T-helper 1 cell treated with Interleukin-12 subunit alpha and Interleukin-12 subunit beta and Interleukin-4 antibody, amounts not matched to agents 30 ng/mL and 1 ng/mL, for 36 hours (primary cell): ENCODE measurements at regions not wholly inside any gene's neighbourhood (a gene's known extent, or its start where the extent isn't known, plus 50 kb on each side); places are given as distances from the start of the nearest gene placed in this dataset.

Experiments
- intact Hi-C: fragments of 100-400 bp; cut with micrococcal nuclease; formaldehyde crosslinking; loops from one replicate; pipeline ENCODE4 v1.15.1; 2024

DNA sequence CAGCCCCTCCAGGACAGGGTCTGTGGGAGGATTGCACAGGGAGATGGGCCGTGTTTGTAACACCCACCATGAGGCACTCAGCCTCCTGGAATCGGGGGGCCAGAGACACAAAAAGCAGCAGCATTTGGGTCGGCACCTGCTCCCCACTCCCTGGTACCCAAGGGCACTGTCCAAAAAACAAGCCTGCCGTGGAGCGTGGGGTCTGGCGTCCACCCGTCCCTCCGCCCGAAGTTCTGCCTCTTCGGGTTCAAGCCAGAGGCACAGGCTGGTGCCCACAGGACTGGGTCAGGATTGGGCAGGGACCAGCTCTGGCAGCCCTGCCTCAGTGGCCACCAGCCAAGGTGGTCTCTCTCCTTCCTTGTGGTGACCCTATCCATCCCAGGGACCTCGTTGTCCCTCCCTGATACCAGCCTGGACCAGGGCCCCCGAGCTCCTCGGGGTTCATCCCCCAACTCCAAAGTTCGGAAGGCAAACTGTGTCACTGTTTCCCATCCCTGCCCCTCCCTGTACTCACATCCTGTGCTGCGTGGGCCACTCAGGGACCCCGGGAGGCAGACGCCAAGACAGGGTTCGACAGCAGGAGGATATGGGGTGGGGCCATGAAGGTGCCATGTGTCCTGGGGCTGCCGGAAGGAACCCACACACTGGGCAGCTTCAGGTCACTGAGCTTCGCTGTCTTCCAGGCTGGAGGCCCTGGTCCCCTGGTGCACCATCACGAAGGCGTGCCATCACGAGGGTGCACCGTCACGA lies 126.0 kb upstream of the HDAC4 start:
- intact Hi-C loops = no loop called here

DNA sequence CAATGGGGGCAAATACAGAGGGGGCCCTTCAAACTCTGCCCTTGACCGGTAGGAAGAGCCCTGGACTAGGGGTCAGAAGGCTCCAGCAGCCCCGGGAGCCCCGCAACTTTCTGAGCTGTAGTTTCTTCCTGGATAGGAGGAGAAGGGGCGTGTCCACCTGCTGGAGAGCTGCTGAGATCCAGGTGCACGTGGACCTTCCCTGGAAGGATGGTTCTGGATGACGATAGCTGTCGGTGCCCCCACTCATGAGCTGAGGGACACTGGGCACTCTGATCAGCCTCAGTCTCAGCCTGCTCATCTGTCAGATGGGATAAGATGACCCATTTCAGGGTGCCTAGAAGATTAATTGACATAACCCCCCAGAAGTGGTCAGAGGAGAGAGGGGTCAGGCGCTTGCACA lies 125.2 kb upstream of the HDAC4 start:
- intact Hi-C loops = no loop called here

DNA sequence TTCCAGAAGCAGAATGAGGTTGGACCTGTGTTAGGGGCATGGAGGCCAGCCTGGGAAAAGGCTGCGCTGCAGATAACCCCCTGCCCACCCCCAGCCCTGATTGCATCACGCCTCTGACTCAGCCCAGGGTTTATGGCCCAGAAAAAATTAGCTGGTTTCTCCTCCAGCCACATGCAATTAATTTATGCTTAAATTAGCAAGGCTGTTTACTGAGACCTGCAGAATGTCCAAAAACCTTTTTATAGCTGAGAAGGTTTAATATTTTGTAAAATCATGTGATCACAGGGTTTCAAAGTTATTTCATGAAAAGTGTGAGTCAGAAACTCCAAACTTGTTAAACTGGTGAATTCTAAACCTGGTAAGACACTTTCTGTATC lies 123.1 kb upstream of the HDAC4 start:
- intact Hi-C loops = no loop called here

DNA sequence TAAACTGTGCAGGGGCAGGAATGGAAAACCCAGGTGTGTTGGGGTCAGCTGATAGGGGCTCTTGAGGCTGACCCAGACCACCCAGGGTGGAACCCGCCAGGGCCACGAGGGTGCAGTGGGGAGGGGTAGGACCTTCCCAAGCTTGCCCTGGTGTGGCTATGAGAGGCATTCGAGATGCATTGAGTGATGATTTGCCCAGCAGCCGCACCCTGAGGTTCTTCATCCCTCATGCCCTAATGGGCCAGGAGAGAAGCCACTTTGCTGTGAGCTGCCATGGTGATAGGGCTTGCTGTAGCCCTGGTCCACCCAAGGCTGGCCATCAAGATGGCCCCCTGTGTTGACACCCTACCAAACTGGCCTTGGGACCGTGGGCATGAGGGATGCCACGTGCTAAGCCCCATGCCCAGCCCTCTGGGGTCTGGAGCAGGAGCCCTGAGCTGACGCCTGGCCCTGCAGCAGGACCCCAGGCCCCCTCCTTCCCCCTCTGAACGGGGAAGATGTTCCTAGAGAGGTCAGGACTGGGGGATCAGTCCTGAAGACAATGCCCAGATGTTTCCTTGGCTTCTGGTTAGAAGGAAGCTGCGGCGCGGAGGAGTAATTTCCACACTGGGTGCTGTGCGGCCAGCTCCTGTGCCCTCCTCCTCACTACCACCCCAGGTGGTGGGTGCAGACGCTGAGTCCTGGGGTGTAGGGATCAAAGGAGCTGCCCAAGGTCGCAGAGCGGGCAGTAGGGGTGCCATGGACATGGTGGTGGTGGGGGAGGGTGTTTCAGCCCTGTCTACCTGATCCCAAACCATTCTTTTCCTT lies 122.5 kb upstream of the HDAC4 start:
- intact Hi-C loops = no loop called here

DNA sequence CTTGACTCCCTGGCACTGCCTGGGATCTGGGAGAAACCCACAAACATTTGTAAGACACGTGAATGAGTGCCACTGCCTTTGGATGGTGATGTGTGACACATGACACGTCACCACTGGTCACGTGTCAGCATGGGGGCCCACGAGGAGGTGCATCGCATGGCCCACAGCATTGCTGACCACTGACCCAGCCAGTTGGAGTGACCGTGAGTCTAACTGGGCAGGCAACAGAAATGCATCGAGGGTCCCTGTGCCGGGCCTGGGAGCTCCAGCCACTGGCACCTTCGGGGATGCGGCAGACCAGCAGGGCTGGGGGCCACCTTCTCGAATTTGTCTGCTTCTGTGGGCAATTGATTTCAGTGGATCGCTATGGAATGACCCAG lies 121.9 kb upstream of the HDAC4 start:
- intact Hi-C loops = no loop called here

DNA sequence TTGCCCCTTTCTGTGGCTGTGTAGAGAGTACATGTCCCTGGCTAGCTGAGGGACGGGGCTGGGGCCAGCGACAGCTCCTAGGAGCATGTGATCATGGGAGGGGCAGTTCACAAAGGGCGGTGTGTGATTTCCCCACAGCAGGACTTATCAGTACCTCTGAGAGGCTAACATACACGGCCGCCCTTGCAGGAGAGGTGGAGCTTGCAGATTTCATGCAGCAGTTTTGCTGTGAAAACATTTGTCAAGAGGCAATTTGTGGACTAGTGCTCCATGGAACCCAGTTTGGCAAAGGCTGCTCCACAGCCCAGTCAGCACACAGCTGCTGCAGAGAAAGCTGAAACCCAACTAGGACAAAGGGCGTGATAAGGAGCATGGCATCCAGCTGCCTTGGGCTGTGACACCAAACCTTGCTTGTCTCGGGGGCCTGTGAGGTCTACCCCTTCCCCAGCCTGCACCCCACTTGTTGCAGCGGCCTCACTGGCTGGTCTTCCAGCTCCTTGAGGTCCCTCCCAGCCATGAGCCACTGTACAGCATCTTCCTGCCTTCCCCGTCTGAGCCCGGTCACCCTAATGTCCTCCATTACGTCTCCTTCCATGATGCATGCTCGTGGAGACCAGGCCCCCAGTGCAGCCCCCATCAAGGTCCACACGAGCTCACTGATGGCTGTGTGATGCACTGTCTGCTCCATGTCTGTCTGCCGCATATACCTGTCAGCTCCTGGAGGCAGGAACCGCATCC lies 121.4 kb upstream of the HDAC4 start:
- intact Hi-C loops = no loop called here

DNA sequence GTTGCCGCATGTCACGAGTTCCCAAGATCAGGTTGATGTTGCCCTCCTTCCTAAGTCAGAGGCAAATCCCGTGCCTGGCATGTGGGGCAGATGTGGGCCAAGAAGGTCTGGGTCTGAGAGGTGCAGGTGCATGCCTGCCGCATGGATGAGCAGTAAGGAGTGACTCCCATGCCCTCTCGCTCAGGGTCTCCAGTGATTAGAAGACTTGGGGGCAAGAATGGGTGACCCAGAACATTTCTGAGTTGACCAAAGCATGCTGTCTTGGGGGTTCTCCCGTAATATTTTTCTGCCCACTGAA lies 120.6 kb upstream of the HDAC4 start:
- intact Hi-C loops = no loop called here

DNA sequence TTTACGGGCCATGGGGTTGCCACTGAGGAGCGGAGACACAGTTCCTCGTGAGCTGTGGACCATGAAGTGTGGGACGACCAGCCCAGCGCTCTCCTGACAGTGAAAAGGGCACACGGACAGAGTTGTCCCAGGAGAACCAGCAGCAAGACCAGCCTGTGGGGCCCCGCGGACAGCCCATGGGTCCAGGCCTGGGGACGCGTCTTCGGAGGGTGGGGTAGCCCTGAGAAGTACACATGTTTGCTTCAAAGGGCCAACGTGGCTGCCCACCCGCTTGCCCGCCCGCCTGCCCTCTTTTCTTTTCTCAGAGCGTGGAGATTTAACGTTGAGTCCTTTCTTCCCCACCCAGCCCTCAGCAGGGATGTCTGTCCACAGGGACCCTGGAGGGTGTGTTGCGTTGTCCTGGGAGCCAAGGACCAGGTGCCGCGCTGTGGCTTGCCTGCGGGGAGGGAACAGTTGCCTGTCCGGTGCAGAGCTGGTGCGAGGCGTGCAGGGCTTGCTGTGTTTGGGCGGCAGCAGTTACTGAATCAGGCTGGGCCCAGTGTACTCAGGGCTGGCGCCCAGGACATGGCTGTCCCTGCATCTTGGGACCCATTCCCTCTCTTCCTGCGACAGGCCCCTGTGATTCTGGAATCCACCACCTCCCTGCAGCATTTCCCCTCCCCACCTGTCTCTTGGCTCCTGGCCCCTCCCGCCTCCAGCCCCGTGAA lies 120.1 kb upstream of the HDAC4 start:
- intact Hi-C loops = no loop called here

DNA sequence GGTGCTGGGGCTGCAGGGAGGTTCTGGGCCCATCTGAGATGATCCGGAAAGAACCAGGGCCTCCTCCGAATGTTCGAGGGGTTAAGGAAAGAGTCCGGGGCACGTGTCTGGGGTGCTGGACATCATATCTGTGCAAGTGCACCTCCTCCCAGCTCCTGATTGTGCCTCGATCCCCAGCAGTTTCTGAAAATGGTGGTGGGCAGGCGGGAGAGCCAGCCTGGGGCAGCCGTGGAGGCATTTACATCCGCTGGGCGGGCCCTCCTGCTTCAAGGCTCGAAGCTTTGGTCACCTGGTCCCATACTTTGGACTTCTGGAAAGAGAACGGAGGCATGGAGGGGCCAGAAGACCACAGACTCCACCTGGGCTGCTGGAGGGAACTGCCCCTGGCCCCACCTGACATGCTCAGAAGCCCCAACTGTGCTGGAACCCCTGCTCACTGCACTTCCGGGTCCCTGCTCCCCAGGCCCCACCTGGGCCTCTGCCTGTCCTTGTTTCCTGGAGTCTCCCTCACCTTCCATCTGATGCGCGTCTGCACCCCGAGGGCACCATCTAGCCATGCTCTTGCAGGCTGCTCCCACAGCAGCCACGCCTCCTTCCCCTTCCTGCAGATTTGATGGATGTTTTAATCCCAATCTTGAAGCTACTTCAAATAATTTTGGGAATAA lies 119.2 kb upstream of the HDAC4 start:
- intact Hi-C loops = no loop called here

DNA sequence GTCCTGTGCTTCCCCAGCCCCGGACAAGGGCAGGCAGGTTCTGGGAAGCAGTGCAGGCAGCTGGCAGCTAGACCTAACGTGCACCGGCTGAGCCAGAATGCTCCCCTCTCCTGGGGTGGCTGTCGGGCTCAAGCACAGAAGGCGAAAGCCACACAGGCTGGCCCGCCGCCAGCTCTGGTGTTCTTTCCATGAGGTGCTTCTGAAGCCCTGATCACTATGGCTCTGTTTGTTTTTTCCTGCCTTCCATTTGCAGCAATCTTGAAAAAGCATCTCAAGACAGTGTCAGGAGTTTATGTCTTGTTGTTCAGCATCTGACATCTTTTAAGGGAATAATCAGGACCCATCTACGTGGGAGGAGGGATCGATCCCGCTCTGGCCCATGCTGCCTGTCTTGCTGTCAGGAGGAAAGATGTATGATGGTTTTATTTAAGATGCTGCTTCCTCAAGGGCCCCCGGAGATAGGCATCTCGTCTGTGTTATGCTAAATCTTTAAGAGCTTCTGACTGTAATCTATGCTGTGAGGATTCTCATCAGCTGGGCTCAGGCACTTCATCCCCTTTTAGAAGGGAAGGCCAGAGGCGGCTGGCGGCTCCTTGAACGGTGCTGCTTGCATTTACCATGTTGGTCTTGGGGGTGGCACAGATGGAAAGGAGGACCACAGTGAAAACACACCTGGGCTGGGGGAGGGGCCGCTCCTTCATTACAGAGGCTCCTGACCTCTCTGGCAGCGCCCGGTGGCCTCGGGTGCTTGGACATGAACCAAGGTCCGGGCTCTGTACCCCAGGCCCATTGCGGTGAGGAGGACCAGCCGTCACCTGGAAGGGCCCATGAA lies 118.5 kb upstream of the HDAC4 start:
- intact Hi-C loops = no loop called here

DNA sequence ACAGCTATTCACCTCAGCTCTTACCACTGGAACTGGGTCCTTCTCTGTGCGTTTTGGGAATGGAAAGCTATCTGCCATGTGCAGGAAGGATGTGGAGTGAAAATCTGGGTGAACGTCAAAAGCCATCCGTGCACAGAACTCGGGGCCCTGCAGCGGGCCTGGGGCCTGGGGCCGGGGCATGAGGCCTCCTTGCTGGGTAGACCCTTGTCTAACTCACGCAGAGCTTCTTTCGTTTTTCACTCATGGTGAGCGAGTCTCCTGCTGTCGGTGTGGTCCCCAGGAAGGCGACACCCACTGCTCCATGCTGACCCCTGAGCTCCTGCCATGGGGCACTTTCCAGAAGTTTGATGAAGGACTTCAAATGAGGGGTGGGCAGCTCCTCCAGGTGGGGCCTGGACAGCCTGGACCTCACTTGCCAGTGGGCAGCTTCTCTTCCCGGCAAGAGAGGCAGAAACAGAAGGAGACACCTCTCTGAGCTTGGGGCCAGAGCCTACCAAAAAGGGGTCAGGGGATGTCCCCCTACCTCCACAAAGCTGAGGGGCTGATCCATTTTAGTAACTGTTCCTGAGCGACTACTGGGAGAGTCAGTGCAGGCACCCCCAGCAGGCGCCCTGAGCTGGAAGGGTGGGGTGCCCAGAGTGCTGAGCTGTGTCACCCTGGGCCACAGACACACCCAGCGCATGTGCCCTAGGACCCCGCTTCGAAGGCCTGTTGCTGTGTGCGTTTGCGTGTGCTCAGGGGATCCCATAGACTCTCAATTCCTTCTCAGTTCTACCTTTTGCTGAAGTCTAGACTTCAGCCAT lies 117.7 kb upstream of the HDAC4 start:
- intact Hi-C loops = no loop called here

DNA sequence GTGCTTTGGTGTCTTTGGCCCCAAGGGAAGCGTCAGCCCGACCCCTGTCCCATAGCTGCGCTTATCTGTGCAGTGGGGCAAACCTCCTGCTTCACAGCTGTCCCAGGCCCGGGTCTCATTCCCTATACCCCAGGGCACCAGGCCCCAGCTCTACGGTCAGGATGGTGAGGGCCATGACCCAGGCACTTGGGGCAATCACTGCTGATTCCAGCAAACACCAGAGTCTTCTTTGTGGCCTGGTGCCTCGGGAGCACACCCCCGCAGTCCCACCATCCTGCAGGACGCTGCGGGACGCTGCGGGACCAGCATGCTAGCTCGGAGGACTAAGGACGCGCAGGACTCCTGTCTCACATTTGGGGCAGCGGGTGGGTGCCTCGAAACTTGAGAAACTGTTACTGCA lies 116.9 kb upstream of the HDAC4 start:
- intact Hi-C loops = no loop called here

DNA sequence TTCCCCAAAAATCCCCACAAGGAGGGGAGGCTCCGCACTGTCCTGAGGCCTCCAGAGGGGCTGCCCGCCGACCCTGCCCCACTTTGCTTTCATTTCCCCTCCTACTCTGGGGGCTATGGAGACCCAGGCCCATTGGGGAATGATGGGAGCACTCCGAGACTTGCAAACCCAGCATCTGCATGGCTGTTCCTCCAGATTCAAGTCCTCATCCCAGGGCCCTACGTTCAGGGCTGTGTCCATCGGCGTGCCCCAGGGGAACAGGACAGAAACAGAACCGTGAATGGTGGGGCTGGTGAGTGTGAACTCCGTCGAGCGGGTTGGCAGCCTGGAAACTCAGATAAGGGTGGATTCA lies 116.1 kb upstream of the HDAC4 start:
- intact Hi-C loops = no loop called here

DNA sequence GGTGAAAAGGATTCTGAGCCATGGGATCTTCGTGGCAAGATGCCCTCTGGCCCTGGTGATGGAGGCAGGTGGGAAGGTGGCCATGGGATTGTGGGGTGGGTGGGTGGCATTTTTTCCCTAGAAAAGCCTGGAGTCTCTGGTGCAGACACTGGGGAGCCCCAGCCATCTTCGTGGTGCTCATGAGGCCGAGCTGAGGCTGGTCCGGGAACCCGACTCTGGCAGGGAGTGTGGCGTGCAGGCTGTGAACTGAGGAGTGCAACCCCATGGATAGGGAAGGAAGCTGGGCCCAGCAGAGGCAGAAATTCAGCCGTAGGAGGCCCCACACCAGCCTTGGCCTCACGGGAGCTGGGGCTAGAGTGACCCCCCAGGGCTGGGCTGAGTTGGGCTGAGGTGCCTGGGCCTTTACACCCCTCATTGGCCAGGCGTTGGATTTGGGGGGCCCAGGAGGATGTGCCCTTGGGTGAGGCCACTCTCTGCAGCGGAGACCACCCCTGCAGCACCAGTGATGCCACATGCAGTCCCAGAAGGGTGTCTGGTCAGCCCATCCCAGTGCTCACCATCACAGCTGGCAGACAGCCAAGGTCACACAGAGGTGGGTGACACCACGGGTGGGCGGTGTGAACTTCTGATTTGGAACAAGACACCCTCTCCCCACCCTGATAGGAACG lies 115.6 kb upstream of the HDAC4 start:
- intact Hi-C loops = no loop called here

DNA sequence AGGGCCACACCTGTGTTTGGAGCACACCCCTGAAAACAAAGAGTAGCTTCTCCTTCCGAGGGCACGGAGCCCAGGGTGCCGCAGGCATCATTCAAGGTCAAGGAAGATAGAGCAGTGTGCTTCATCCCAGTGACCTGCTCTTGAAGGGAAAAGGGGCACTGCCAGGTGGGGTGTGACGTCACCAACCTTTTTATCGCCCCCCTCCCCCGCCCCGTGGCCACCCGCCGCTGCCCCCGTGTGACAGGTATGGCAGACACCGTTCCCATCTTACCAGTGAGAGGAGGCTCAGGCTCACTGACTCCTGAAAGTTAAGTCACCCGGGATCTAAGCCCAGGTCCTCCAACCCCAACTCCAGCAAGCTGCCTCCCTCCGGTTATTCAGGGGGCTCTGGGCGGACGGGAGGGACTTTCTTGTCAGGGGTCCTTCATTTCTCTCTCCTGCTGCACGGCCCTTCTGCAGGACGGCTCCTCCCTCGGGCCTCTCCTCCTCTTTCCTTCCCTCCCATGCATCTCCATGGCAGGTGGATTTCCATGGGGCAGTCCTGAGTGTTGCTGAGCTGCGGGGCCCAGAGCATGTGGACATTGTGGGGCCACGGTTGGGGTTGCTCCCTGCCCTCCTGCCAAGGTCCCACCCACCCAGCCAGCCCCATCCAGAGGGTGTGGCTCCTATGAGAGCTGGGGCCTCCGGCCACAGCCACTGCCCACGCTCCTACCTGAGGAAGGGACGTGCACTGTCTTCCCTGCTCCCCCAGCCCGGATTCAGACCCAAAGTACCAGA lies 114.1 kb upstream of the HDAC4 start:
- intact Hi-C loops = no loop called here

DNA sequence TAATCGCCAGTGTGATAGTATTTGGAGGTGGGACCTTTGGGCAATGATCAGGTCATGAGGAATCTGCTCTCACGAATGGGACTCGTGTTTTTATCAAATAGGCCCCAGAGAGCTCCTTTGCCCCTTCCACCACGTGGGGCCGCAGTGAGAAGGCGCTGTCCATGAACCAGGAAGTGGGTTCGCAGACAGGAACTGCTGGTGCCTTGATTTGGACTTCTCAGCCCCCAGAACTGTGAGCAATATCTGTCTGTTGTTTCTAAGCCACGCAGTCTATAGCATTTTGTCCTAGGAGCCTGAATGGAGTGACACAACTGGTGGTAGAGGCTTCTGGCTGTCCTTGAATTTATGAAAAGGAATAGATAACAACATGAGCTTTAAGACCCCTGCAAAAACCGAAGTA lies 111.2 kb upstream of the HDAC4 start:
- intact Hi-C loops = no loop called here

DNA sequence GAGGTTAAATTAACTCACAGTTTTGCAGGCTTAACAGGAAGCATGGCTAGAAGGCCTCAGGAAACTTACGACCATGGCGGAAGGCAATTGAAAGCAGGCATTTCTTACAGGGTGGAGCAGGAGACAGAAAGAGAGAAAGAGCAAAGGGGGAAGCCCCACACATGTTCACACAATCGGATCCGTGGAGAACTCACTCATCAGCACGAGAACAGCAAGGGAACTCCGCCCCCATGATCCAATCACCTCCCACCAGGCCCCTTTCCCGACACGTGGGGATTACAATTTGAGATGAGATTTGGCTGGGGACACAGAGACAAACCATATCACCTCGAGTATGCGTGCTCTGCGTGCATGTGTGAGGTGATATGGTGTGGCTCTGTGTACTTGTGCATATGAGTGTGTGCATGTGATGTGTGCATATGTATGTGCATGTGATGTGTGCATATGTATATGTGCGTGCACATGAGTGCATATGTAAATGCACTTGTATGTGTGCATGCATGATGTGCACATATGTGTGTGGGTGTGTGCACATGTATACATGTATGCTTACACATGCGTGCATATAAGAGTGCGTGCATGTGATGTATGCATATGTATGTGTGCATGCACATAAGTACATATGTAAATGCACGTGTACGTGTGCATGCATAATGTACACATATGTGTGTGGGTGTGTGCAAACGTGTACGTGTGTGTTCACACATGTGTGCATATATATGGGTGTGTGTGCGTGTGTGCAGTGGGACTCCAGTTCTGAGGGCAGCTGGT lies 108.7 kb upstream of the HDAC4 start:
- intact Hi-C loops = no loop called here

DNA sequence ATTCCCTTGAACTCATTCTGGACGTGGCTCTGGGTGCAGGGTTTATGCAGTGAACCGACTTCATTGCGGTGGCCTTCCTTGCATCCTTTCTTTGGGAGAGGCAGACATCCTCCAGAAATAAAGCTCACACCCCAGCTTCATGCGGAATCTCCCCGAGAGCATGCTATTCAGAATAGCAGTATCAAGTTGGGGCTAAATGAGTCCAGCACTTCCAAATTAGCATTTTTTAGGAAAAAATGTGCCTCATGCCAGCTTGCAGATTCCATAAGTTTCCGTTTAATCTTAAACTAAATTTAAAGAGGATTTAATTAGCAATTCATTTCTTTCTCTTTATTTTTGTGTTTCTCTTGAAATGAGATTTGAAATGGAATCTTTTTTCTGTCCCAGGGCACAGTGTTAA lies 107.4 kb upstream of the HDAC4 start:
- intact Hi-C loops = no loop called here
